H1 (cell line): ENCODE measurements at regions not wholly inside any gene's neighbourhood (a gene's known extent, or its start where the extent isn't known, plus 50 kb on each side); places are given as distances from the start of the nearest gene placed in this dataset.

Experiments used
- CEBPB ChIP-seq: IDR thresholded peaks from 2 replicates; pipeline ENCODE4 v1.6.1; 2012; ENCODE audit warnings: low read depth, low read length
- CTCF ChIP-seq, 3 experiments: IDR thresholded peaks; 1 replicate in 2 of 3; 2 replicates in 1 of 3; pipeline versions ENCODE4 v1.5.1 to v1.6.1; 2011; ENCODE audit warnings: low read length in 3 of 3, mild to moderate bottlenecking in 3 of 3, inconsistent platforms in 2 of 3, low read depth in 1 of 3, moderate library complexity in 1 of 3; ENCODE audit not compliant: insufficient read depth in 1 of 3; ENCODE audit errors: control extremely low read depth in 1 of 3
- E2F6 ChIP-seq: IDR thresholded peaks from 2 replicates; pipeline ENCODE4 v1.6.1; 2012; ENCODE audit warnings: inconsistent platforms
- EP300 ChIP-seq, 2 experiments: IDR thresholded peaks; 1 replicate in 1 of 2; 2 replicates in 1 of 2; pipeline ENCODE4 v1.6.1; 2011 to 2012; ENCODE audit warnings: low read depth in 2 of 2, low read length in 2 of 2, mild to moderate bottlenecking in 2 of 2, borderline replicate concordance in 1 of 2, inconsistent platforms in 1 of 2, moderate library complexity in 1 of 2
- EZH2 ChIP-seq: fragments of 200-600 bp; sonication (generic); IDR thresholded peaks from 2 replicates; pipeline ENCODE4 v1.7.1; 2012; ENCODE audit warnings: low read depth, mild to moderate bottlenecking, moderate library complexity, low read length, inconsistent platforms; ENCODE audit not compliant: severe bottlenecking
- KDM5A ChIP-seq: fragments of 200-600 bp; IDR thresholded peaks from 2 replicates; pipeline ENCODE4 v1.7.1; 2012; ENCODE audit warnings: mild to moderate bottlenecking, low read length, inconsistent platforms, mixed read lengths
- POLR2AphosphoS5 ChIP-seq: IDR thresholded peaks from 2 replicates; pipeline ENCODE4 v1.6.1; 2011; ENCODE audit warnings: low read depth, low read length
- RAD21 ChIP-seq, 2 experiments: IDR thresholded peaks in 1 of 2; conservative IDR thresholded peaks in 1 of 2; 2 replicates each; pipeline ENCODE4 v1.6.1; 2011; ENCODE audit warnings: low read depth in 2 of 2, low read length in 2 of 2, improper control_type of control experiment in 1 of 2, inconsistent platforms in 1 of 2, mild to moderate bottlenecking in 1 of 2, moderate library complexity in 1 of 2
- RFX5 ChIP-seq: IDR thresholded peaks from 2 replicates; pipeline ENCODE4 v1.6.1; 2011; ENCODE audit warnings: low read depth, low read length, improper control_type of control experiment, borderline replicate concordance
- RNF2 ChIP-seq: fragments of 200-900, 300-1000 bp; sonication (generic); IDR thresholded peaks from 2 replicates; pipeline ENCODE4 v1.7.1; 2016; ENCODE audit warnings: borderline replicate concordance, low read depth, mild to moderate bottlenecking, antibody characterized with exemption, low read length; ENCODE audit not compliant: poor library complexity, severe bottlenecking; ENCODE audit errors: missing control alignments
- SIN3A ChIP-seq, 2 experiments: IDR thresholded peaks in 1 of 2; conservative IDR thresholded peaks in 1 of 2; 2 replicates each; pipeline ENCODE4 v1.6.1; 2011 to 2012; ENCODE audit warnings: low read length in 2 of 2, improper control_type of control experiment in 1 of 2, low read depth in 1 of 2, mild to moderate bottlenecking in 1 of 2
- SP4 ChIP-seq: IDR thresholded peaks from 2 replicates; pipeline ENCODE4 v1.6.1; 2012; ENCODE audit warnings: low read length, inconsistent platforms
- TAF1 ChIP-seq: IDR thresholded peaks from 2 replicates; pipeline ENCODE4 v1.6.1; 2011; ENCODE audit warnings: mild to moderate bottlenecking, low read depth, low read length
- ZNF274 ChIP-seq: IDR thresholded peaks from 2 replicates; pipeline ENCODE4 v1.7.0; 2012; ENCODE audit warnings: low read length, borderline replicate concordance; ENCODE audit errors: extremely low read depth

- no peak for TF ChIP-seq POLR2AphosphoS5
- no peak for TF ChIP-seq E2F6
- no peak for TF ChIP-seq SIN3A (conservative IDR thresholded peaks at IDR 0.05 in 1 of 2, IDR thresholded peaks at IDR 0.05 in 1 of 2; ENCODE audit: low read depth in 1 of 2, low read length in 2 of 2)
- no peak for TF ChIP-seq RNF2
- TF ChIP-seq EZH2: no peak
- no peak for TF ChIP-seq KDM5A
- no peak for TF ChIP-seq EP300 (IDR thresholded peaks at IDR 0.05; ENCODE audit: borderline replicate concordance in 1 of 2, low read depth in 2 of 2, low read length in 2 of 2)
- TF ChIP-seq ZNF274: no peak
- TF ChIP-seq CEBPB: no peak
- no peak for TF ChIP-seq RAD21 (IDR thresholded peaks at IDR 0.05 in 1 of 2, conservative IDR thresholded peaks at IDR 0.05 in 1 of 2; ENCODE audit: low read depth in 2 of 2, low read length in 2 of 2)
- no peak for TF ChIP-seq RFX5
- no peak for TF ChIP-seq SP4
- TF ChIP-seq TAF1: no peak
- peak in 1 of 3 experiments; percentile 9; a peak in 1 of 4 replicates for TF ChIP-seq CTCF (IDR thresholded peaks at IDR 0.05; ENCODE audit: control extremely low read depth in 1 of 3, insufficient read depth in 1 of 3, low read depth in 1 of 3, low read length in 3 of 3)
Observed at GRCh38 chr7:142383841-142384492, 126.1 kb upstream of the PRSS58 start.
